ENCODE measurements at regions not wholly inside any gene's neighbourhood (a gene's known extent, or its start where the extent isn't known, plus 50 kb on each side); places are given as distances from the start of the nearest gene placed in this dataset.

DNA sequence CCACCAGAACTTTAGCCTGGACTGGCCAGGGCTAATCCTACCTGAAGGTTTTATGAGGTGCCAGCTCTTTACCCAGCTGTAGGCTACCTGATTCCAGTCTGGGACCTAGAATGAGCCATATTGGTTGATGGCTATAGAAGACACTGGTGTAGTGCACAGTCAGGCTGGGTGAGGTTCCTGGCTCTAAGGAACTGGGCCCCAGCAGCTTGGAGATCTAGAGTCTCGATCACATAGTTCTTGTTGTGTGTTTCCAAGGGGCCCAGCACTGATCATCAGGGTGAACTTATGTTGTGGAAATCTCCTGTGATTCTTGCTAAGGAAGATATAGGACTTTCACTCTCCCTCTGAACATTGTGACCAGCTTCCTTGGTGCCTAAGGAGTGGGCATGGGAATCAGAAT is 236.3 kb downstream of the ZNF536 start (continued):
- TF ChIP-seq, protein P1, sequence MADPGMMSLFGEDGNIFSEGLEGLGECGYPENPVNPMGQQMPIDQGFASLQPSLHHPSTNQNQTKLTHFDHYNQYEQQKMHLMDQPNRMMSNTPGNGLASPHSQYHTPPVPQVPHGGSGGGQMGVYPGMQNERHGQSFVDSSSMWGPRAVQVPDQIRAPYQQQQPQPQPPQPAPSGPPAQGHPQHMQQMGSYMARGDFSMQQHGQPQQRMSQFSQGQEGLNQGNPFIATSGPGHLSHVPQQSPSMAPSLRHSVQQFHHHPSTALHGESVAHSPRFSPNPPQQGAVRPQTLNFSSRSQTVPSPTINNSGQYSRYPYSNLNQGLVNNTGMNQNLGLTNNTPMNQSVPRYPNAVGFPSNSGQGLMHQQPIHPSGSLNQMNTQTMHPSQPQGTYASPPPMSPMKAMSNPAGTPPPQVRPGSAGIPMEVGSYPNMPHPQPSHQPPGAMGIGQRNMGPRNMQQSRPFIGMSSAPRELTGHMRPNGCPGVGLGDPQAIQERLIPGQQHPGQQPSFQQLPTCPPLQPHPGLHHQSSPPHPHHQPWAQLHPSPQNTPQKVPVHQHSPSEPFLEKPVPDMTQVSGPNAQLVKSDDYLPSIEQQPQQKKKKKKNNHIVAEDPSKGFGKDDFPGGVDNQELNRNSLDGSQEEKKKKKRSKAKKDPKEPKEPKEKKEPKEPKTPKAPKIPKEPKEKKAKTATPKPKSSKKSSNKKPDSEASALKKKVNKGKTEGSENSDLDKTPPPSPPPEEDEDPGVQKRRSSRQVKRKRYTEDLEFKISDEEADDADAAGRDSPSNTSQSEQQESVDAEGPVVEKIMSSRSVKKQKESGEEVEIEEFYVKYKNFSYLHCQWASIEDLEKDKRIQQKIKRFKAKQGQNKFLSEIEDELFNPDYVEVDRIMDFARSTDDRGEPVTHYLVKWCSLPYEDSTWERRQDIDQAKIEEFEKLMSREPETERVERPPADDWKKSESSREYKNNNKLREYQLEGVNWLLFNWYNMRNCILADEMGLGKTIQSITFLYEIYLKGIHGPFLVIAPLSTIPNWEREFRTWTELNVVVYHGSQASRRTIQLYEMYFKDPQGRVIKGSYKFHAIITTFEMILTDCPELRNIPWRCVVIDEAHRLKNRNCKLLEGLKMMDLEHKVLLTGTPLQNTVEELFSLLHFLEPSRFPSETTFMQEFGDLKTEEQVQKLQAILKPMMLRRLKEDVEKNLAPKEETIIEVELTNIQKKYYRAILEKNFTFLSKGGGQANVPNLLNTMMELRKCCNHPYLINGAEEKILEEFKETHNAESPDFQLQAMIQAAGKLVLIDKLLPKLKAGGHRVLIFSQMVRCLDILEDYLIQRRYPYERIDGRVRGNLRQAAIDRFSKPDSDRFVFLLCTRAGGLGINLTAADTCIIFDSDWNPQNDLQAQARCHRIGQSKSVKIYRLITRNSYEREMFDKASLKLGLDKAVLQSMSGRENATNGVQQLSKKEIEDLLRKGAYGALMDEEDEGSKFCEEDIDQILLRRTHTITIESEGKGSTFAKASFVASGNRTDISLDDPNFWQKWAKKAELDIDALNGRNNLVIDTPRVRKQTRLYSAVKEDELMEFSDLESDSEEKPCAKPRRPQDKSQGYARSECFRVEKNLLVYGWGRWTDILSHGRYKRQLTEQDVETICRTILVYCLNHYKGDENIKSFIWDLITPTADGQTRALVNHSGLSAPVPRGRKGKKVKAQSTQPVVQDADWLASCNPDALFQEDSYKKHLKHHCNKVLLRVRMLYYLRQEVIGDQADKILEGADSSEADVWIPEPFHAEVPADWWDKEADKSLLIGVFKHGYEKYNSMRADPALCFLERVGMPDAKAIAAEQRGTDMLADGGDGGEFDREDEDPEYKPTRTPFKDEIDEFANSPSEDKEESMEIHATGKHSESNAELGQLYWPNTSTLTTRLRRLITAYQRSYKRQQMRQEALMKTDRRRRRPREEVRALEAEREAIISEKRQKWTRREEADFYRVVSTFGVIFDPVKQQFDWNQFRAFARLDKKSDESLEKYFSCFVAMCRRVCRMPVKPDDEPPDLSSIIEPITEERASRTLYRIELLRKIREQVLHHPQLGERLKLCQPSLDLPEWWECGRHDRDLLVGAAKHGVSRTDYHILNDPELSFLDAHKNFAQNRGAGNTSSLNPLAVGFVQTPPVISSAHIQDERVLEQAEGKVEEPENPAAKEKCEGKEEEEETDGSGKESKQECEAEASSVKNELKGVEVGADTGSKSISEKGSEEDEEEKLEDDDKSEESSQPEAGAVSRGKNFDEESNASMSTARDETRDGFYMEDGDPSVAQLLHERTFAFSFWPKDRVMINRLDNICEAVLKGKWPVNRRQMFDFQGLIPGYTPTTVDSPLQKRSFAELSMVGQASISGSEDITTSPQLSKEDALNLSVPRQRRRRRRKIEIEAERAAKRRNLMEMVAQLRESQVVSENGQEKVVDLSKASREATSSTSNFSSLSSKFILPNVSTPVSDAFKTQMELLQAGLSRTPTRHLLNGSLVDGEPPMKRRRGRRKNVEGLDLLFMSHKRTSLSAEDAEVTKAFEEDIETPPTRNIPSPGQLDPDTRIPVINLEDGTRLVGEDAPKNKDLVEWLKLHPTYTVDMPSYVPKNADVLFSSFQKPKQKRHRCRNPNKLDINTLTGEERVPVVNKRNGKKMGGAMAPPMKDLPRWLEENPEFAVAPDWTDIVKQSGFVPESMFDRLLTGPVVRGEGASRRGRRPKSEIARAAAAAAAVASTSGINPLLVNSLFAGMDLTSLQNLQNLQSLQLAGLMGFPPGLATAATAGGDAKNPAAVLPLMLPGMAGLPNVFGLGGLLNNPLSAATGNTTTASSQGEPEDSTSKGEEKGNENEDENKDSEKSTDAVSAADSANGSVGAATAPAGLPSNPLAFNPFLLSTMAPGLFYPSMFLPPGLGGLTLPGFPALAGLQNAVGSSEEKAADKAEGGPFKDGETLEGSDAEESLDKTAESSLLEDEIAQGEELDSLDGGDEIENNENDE (IDR thresholded peaks at IDR 0.05; ENCODE audit: insufficient replicate concordance, low read length) = no peak
- TF ChIP-seq TAF7 (optimal IDR thresholded peaks at IDR 0.05; ENCODE audit: borderline replicate concordance, low read depth, low read length) = no peak
- TF ChIP-seq PHF8 (conservative IDR thresholded peaks at IDR 0.05; ENCODE audit: low read depth, low read length) = no peak
- TF ChIP-seq CHD1 (IDR thresholded peaks at IDR 0.05; ENCODE audit: low read depth, low read length) = no peak
- TF ChIP-seq POLR2AphosphoS5 (IDR thresholded peaks at IDR 0.05; ENCODE audit: low read depth, low read length) = no peak
